ENCODE measurements at regions not wholly inside any gene's neighbourhood (a gene's known extent, or its start where the extent isn't known, plus 50 kb on each side); places are given as distances from the start of the nearest gene placed in this dataset.

DNA sequence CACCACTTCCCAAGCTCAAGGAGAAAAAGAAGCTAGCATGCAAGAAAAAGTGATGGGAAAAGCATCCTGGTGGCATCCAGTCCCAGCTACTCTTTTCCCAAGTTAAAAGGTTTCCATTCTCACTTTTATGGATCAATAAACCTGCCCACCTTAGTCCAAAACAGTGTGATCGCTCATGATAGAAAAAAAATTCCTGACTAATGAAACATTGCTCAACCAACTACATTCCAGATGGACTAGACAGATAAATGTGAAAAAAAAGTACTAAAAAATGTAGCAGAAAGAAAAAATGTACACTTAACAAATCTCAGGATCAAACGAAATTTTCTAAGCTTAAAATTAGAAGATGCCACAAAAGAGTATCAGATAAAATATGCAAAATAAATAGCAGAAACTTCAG lies 312.2 kb downstream of the TMA16 start:
- H3K27ac ChIP-seq = no peak overlapping the region
- ATAC-seq (no peak), DNase-seq (no peak)
- H3K4me1 ChIP-seq = no peaks in the 10 kb centered on the region
- TF ChIP-seq, protein P1, sequence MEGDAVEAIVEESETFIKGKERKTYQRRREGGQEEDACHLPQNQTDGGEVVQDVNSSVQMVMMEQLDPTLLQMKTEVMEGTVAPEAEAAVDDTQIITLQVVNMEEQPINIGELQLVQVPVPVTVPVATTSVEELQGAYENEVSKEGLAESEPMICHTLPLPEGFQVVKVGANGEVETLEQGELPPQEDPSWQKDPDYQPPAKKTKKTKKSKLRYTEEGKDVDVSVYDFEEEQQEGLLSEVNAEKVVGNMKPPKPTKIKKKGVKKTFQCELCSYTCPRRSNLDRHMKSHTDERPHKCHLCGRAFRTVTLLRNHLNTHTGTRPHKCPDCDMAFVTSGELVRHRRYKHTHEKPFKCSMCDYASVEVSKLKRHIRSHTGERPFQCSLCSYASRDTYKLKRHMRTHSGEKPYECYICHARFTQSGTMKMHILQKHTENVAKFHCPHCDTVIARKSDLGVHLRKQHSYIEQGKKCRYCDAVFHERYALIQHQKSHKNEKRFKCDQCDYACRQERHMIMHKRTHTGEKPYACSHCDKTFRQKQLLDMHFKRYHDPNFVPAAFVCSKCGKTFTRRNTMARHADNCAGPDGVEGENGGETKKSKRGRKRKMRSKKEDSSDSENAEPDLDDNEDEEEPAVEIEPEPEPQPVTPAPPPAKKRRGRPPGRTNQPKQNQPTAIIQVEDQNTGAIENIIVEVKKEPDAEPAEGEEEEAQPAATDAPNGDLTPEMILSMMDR (IDR thresholded peaks at IDR 0.05) = no peak
- no peak for TF ChIP-seq POLR2A (IDR thresholded peaks at IDR 0.05)
- intact Hi-C loops (cut with DNase I) = no loop called here
- H3K4me3 ChIP-seq = no peak overlapping the region
- H3K27me3 ChIP-seq = no peaks in the 10 kb centered on the region
- no peaks in the 10 kb centered on the region for H3K9me3 ChIP-seq
- H3K36me3 ChIP-seq (replicated peaks in 1 of 2; ENCODE audit: insufficient read depth in 1 of 2, low read depth in 2 of 2) = no peaks in the 10 kb centered on the region
- WGBS, 2 donors = 25 to 35% methylated on average over 2 of the region's 2 CpGs

DNA sequence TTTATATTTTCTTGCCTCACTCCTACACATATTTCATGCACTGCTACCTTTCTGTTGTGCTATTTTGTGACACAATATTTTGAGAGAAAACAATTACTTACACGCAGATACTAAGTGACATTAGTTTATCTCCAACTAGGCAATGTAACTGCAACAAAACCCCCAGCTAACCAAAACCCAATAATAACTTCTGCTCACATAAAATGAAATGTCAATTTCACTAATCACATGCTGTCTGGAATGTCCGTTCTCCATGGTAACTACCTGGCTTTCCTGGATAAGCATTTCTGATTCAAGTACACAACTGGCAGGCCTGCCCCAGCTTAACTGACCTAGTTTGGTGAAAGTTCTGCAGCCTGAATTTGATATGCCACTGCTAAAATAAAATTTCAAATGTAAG lies 313.5 kb downstream of the TMA16 start:
- no peaks in the 10 kb centered on the region for H3K27me3 ChIP-seq
- ATAC-seq (no peak), DNase-seq (no peak)
- TF ChIP-seq, protein P1 (IDR thresholded peaks at IDR 0.05) = no peak
- no peak for TF ChIP-seq POLR2A (IDR thresholded peaks at IDR 0.05)
- intact Hi-C loops (cut with DNase I) = no loop called here
- WGBS, 2 donors = 30 to 36% methylated on average over 2 of the region's 2 CpGs
- no peak overlapping the region for H3K4me3 ChIP-seq
- H3K27ac ChIP-seq = no peak overlapping the region
- H3K4me1 ChIP-seq = no peaks in the 10 kb centered on the region
- H3K36me3 ChIP-seq (replicated peaks in 1 of 2; ENCODE audit: insufficient read depth in 1 of 2, low read depth in 2 of 2) = no peaks in the 10 kb centered on the region
- no peaks in the 10 kb centered on the region for H3K9me3 ChIP-seq

DNA sequence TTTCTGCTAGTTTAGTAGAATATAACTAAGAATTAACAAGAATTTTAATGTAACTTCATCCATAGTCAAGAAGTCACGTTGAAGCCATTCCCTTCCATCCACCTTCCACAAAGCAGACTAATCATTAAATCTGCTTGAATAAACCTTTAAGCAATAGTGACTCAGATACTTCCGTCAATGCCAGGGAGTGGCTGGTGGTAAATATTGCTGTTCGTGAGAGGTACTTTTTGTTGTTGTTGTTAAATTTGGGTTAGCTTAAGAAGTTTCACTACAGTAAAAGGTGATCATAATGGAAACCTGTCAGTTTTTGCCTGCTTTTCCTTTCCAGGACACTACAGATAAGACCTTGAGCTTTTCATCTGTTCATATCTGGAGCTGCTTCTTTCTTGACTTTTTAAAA lies 316.3 kb downstream of the TMA16 start:
- Histone ChIP-seq H3K27me3 (no peaks in the 10 kb centered on the region), H3K9me3 (no peaks in the 10 kb centered on the region), H3K27ac (no peak overlapping the region), H3K4me3 (no peak overlapping the region), H3K4me1 (no peaks in the 10 kb centered on the region), H3K36me3 (replicated peaks in 1 of 2; ENCODE audit: insufficient read depth in 1 of 2, low read depth in 2 of 2) (no peaks in the 10 kb centered on the region)
- intact Hi-C loops (cut with DNase I) = no loop called here
- TF ChIP-seq, protein P1 (IDR thresholded peaks at IDR 0.05) = no peak
- no peak for TF ChIP-seq POLR2A (IDR thresholded peaks at IDR 0.05)
- DNase-seq = no peak
- ATAC-seq = no peak
- 35 to 36% methylated on average over 3 of the region's 3 CpGs for WGBS, 2 donors

DNA sequence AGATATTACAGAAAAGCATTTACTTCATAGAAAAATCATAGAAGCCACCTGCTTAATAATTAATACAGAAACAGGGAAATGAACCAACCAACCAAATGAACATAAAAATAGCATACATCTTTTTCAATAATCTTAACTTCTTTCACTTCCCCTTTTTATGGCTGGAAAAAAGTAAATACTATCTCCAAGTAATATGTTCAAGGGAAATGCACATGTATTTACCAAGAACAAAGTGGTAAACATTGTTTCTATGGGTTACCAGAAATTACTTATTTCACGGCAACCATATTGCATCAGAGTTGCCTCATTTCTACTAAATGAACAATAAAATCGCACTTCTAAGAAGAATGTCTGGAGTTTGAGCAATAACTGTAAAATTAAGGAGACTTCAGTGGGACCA lies 321.3 kb downstream of the TMA16 start:
- TF ChIP-seq POLR2A (IDR thresholded peaks at IDR 0.05) = no peak
- TF ChIP-seq, protein P1 (IDR thresholded peaks at IDR 0.05) = no peak
- Histone ChIP-seq H3K27ac (no peak overlapping the region), H3K27me3 (no peaks in the 10 kb centered on the region), H3K36me3 (replicated peaks in 1 of 2; ENCODE audit: insufficient read depth in 1 of 2, low read depth in 2 of 2) (no peaks in the 10 kb centered on the region), H3K4me1 (no peaks in the 10 kb centered on the region), H3K4me3 (no peak overlapping the region), H3K9me3 (no peaks in the 10 kb centered on the region)
- intact Hi-C loops (cut with DNase I) = no loop called here
- 55 to 59% methylated on average over 2 of the region's 2 CpGs for WGBS, 2 donors
- no peak for DNase-seq
- no peak for ATAC-seq

DNA sequence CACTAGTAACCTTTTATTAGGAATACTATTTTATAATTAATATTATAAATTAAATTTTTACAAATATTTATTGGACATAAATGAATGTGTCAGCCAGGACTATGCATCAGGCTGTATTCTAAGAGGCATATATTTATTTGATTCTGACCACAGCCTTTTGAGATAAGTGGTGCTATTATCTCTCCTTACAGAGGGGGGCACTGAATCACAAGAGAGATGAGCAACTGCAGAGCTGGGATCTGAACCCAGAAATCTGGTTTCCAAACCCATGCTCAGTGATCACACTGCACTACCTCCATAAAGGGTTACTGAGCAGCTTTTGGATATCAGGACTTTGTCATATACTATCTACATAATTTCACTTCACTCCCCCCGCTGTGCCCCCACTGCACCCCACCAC lies 322.0 kb downstream of the TMA16 start:
- no peaks in the 10 kb centered on the region for H3K4me1 ChIP-seq
- 64 to 67% methylated on average over 1 of the region's 1 CpG for WGBS, 2 donors
- H3K36me3 ChIP-seq (replicated peaks in 1 of 2; ENCODE audit: insufficient read depth in 1 of 2, low read depth in 2 of 2) = no peaks in the 10 kb centered on the region
- TF ChIP-seq, protein P1 (IDR thresholded peaks at IDR 0.05) = no peak
- ATAC-seq = no peak
- H3K4me3 ChIP-seq = no peak overlapping the region
- H3K9me3 ChIP-seq = no peaks in the 10 kb centered on the region
- no peak for DNase-seq
- intact Hi-C loops (cut with DNase I) = no loop called here
- H3K27ac ChIP-seq = no peak overlapping the region
- no peaks in the 10 kb centered on the region for H3K27me3 ChIP-seq

Measured in body of pancreas (tissue), 4 donors.